K562 (cell line): ENCODE measurements at regions not wholly inside any gene's neighbourhood (a gene's known extent, or its start where the extent isn't known, plus 50 kb on each side); places are given as distances from the start of the nearest gene placed in this dataset.

ENCODE experiments used
- BCLAF1 ChIP-seq, 2 experiments: fragments of 450-650 bp in 1 of 2; IDR thresholded peaks; 2 replicates each; pipeline ENCODE4 v1.6.1; 2011 to 2017; ENCODE audit warnings: low read depth in 2 of 2, antibody characterized with exemption in 1 of 2, borderline replicate concordance in 1 of 2, low read length in 1 of 2, mild to moderate bottlenecking in 1 of 2, mixed read lengths in 1 of 2; ENCODE audit not compliant: control insufficient read depth in 1 of 2
- FOXJ3 ChIP-seq: sonication (generic); formaldehyde crosslinking; IDR thresholded peaks from 2 replicates; pipeline ENCODE4 v1.4.0; 2020; ENCODE audit warnings: mild to moderate bottlenecking, missing genetic modification reagents
- GTF2F1 ChIP-seq: IDR thresholded peaks from 2 replicates; pipeline ENCODE4 v1.6.1; 2011; ENCODE audit warnings: low read depth, low read length, improper control_type of control experiment
- KDM1A ChIP-seq, 2 experiments: fragments of 450-650 bp; IDR thresholded peaks; 2 replicates each; pipeline ENCODE4 v1.6.1; 2016; ENCODE audit warnings: mild to moderate bottlenecking in 2 of 2
- MITF ChIP-seq: IDR thresholded peaks from 2 replicates; pipeline ENCODE4 v1.6.1; 2014; ENCODE audit warnings: antibody characterized with exemption
- TFAP4 ChIP-seq: sonication (generic); formaldehyde crosslinking; IDR thresholded peaks from 2 replicates; pipeline ENCODE4 v1.8.0; 2022; ENCODE audit warnings: missing genetic modification reagents, mild to moderate bottlenecking, moderate library complexity, borderline replicate concordance
- ZNF384 ChIP-seq: IDR thresholded peaks from 2 replicates; pipeline ENCODE4 v1.6.1; 2012; ENCODE audit warnings: low read depth, low read length, improper control_type of control experiment
- TF ChIP-seq, protein P1 (sequence below): fragments of 200-600 bp; sonication (generic); IDR thresholded peaks from one replicate; pipeline ENCODE4 v1.6.1; 2012; ENCODE audit warnings: mild to moderate bottlenecking, low read depth, low read length, inconsistent platforms

- TF ChIP-seq MITF = no peak
- TF ChIP-seq, protein P1, sequence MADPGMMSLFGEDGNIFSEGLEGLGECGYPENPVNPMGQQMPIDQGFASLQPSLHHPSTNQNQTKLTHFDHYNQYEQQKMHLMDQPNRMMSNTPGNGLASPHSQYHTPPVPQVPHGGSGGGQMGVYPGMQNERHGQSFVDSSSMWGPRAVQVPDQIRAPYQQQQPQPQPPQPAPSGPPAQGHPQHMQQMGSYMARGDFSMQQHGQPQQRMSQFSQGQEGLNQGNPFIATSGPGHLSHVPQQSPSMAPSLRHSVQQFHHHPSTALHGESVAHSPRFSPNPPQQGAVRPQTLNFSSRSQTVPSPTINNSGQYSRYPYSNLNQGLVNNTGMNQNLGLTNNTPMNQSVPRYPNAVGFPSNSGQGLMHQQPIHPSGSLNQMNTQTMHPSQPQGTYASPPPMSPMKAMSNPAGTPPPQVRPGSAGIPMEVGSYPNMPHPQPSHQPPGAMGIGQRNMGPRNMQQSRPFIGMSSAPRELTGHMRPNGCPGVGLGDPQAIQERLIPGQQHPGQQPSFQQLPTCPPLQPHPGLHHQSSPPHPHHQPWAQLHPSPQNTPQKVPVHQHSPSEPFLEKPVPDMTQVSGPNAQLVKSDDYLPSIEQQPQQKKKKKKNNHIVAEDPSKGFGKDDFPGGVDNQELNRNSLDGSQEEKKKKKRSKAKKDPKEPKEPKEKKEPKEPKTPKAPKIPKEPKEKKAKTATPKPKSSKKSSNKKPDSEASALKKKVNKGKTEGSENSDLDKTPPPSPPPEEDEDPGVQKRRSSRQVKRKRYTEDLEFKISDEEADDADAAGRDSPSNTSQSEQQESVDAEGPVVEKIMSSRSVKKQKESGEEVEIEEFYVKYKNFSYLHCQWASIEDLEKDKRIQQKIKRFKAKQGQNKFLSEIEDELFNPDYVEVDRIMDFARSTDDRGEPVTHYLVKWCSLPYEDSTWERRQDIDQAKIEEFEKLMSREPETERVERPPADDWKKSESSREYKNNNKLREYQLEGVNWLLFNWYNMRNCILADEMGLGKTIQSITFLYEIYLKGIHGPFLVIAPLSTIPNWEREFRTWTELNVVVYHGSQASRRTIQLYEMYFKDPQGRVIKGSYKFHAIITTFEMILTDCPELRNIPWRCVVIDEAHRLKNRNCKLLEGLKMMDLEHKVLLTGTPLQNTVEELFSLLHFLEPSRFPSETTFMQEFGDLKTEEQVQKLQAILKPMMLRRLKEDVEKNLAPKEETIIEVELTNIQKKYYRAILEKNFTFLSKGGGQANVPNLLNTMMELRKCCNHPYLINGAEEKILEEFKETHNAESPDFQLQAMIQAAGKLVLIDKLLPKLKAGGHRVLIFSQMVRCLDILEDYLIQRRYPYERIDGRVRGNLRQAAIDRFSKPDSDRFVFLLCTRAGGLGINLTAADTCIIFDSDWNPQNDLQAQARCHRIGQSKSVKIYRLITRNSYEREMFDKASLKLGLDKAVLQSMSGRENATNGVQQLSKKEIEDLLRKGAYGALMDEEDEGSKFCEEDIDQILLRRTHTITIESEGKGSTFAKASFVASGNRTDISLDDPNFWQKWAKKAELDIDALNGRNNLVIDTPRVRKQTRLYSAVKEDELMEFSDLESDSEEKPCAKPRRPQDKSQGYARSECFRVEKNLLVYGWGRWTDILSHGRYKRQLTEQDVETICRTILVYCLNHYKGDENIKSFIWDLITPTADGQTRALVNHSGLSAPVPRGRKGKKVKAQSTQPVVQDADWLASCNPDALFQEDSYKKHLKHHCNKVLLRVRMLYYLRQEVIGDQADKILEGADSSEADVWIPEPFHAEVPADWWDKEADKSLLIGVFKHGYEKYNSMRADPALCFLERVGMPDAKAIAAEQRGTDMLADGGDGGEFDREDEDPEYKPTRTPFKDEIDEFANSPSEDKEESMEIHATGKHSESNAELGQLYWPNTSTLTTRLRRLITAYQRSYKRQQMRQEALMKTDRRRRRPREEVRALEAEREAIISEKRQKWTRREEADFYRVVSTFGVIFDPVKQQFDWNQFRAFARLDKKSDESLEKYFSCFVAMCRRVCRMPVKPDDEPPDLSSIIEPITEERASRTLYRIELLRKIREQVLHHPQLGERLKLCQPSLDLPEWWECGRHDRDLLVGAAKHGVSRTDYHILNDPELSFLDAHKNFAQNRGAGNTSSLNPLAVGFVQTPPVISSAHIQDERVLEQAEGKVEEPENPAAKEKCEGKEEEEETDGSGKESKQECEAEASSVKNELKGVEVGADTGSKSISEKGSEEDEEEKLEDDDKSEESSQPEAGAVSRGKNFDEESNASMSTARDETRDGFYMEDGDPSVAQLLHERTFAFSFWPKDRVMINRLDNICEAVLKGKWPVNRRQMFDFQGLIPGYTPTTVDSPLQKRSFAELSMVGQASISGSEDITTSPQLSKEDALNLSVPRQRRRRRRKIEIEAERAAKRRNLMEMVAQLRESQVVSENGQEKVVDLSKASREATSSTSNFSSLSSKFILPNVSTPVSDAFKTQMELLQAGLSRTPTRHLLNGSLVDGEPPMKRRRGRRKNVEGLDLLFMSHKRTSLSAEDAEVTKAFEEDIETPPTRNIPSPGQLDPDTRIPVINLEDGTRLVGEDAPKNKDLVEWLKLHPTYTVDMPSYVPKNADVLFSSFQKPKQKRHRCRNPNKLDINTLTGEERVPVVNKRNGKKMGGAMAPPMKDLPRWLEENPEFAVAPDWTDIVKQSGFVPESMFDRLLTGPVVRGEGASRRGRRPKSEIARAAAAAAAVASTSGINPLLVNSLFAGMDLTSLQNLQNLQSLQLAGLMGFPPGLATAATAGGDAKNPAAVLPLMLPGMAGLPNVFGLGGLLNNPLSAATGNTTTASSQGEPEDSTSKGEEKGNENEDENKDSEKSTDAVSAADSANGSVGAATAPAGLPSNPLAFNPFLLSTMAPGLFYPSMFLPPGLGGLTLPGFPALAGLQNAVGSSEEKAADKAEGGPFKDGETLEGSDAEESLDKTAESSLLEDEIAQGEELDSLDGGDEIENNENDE = no peak
- no peak for TF ChIP-seq ZNF384
- no peak for TF ChIP-seq BCLAF1 (IDR thresholded peaks at IDR 0.05; ENCODE audit: borderline replicate concordance in 1 of 2, control insufficient read depth in 1 of 2, low read depth in 2 of 2, low read length in 1 of 2)
- TF ChIP-seq GTF2F1 = no peak
- TF ChIP-seq TFAP4 (CRISPR knock-in tag) = no peak
- TF ChIP-seq FOXJ3 (CRISPR knock-in tag) = no peak
- no peak for TF ChIP-seq KDM1A (IDR thresholded peaks at IDR 0.05)
Measured at GRCh38 chr7:52842202-52842900, 193.1 kb upstream of the POM121L12 start (continued).
